IPS DF 4.7 (cell line): ENCODE measurements at regions not wholly inside any gene's neighbourhood (a gene's known extent, or its start where the extent isn't known, plus 50 kb on each side); places are given as distances from the start of the nearest gene placed in this dataset.
"Not testable (repeated sequence)": the region's sequence is repeated elsewhere in the genome, so short reads cannot be mapped to it uniquely, and the experiment has no call there.

ENCODE experiments used
- DNase-seq: peaks from one replicate; pipeline ENCODE4 v3.0.0-alpha.2; 2013; ENCODE audit warnings: low spot score; ENCODE audit errors: extremely low read depth

- DNase-seq: peak; percentile 16
Measured at GRCh38 chr3:87503900-87504498, 227.6 kb upstream of the POU1F1 start.

DNA sequence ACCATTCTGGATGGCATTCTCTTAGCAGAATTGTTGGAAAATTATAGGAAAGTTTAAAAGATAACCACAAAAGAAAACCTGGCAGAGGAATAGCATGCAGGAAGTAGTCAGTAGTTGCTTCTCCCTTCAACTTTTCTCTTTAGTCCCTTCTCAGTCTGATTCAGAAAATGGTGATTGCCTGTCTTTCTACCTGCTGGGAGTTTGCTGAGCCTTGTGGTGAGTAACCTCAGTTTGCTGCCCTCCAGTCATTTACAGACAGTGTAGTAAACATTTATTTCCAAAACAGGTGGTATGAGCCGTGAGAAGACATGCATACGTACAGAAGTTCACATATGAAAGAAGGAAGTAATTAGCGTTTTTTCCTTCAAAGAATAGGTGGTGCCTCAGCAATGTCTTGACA lies 224.7 kb upstream of the POU1F1 start:
- no peak for DNase-seq

- DNase-seq: no peak
Measured at GRCh38 chr3:87498358-87499080, 222.1 kb upstream of the POU1F1 start.

GRCh38 chr3:87495938-87496337 lies 219.6 kb upstream of the POU1F1 start:
- DNase-seq: no peak

- DNase-seq: no peak
Measured at GRCh38 chr3:87494264-87494663, 217.9 kb upstream of the POU1F1 start.

DNA sequence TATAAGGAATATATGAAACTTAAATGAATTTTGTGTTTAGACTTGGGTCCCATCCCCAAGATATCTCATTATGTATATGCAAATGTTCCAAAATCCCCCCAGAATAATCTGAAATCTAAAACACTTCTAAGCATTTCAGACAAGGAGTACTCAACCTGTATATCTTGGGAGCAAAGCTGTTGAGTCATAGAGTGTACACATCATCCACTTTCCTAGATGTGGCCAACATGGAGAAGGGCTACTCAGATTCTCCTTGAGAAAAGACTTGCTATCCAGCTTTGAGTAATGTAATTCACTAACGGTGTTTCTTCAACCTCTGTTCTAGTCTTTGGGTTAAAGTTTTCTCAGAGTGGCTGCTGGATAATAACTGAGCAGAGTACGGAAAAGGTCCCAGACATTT lies 215.5 kb upstream of the POU1F1 start:
- DNase-seq: no peak

GRCh38 chr3:87489892-87490291 lies 213.5 kb upstream of the POU1F1 start:
- no peak for DNase-seq

GRCh38 chr3:87488765-87489164 lies 212.4 kb upstream of the POU1F1 start:
- DNase-seq: no peak

DNA sequence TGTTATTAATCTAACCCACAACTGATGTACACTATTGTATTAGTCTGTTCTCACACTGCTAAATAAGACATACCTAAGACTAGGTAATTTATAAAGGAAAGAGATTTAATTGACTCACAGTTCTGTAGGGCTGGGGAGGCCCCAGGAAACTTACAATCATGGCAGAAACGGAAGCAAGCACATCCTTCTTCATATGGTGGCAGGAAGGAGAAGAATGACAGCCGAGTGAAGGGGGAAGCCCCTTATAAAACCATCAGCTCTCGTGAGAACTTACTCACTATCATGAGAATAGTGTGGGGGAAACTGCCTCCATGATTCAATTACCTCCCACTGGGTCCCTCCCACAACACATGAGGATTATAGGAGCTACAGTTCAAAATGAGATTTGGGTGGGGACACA lies 210.3 kb upstream of the POU1F1 start:
- DNase-seq: not testable (repeated sequence)

- no peak for DNase-seq
Measured at GRCh38 chr3:87486115-87486514, 209.7 kb upstream of the POU1F1 start.

- DNase-seq: no peak
Measured at GRCh38 chr3:87478716-87479115, 202.3 kb upstream of the POU1F1 start.

GRCh38 chr3:87473944-87474343 lies 197.6 kb upstream of the POU1F1 start:
- DNase-seq: no peak

DNA sequence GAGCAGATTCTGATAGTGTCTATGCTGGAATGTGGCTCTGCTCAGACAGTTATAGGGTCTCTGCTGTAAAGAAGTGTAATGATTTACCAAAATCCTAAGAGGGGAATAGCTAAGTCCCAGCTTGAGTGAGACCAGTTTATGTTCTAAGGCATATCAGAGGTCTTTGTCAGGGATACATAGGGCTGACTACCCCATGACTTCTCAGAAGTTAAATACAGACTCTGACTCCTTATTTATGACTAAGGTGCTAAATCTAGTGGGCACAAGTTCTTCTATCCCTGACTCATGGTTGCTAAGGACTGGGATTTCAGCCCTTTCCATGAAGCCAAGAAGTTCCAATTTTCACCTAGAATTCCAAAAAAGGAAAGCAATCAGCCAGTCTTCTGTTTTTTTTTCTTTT lies 192.6 kb upstream of the POU1F1 start:
- no peak for DNase-seq

DNA sequence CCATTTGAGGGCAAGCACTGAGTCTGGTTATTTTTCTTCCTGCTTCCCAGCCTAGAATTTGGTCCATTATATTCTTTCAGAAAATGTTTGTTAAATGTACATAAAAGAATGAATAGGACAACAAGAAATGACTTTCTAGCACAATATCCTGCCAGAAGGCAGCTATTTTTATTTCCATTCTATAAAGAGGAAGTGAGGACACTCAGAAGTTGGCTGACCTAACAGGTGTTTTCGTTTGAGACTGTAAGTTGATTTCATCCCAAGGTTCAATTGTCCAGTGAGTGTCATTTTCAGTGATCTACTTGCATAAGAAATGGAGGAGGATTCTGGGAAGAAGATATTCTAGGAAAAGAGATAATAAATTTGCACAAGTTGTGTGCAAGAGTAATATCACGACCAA lies 191.9 kb upstream of the POU1F1 start:
- DNase-seq: no peak

DNA sequence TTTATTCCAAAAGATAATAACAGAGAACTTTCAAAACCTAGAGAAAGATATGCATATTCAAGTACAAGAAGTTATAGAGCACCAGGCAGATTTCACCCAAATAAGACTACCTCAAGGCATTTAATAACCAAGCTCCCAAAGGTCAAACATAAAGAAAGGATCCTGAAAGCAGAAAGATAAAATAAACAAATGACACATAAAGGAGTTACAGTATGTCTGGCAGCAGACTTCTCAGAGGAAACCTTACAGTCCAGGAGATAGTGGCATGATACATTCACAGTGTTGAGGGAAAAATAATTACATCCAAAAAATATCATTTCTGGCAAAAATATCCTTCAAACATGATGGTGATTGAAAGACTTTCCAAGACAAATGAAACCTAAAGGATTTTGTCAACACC lies 185.8 kb upstream of the POU1F1 start:
- DNase-seq: no peak

- DNase-seq: no peak
Measured at GRCh38 chr3:87461443-87461842, 185.1 kb upstream of the POU1F1 start.

GRCh38 chr3:87461036-87461435 lies 184.7 kb upstream of the POU1F1 start:
- no peak for DNase-seq

DNA sequence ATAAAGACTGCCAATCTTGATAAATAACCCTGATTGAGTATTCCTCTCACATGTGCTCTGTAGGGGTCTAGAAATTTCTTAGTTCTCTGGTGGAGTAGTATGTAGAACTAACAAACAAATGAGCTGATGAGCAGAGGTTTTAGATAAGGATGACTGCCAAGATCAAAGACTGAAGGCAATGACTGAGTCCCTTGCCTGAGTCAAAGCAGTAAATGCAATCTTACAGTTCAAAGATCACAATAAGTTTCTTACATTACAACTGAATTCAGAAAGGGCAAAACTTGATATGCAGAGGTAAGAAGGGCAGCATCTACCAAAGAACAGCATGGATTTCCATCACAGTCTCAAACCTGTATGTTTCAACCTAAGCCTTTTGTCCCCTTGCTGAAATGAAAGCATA lies 172.2 kb upstream of the POU1F1 start:
- DNase-seq: no peak

DNA sequence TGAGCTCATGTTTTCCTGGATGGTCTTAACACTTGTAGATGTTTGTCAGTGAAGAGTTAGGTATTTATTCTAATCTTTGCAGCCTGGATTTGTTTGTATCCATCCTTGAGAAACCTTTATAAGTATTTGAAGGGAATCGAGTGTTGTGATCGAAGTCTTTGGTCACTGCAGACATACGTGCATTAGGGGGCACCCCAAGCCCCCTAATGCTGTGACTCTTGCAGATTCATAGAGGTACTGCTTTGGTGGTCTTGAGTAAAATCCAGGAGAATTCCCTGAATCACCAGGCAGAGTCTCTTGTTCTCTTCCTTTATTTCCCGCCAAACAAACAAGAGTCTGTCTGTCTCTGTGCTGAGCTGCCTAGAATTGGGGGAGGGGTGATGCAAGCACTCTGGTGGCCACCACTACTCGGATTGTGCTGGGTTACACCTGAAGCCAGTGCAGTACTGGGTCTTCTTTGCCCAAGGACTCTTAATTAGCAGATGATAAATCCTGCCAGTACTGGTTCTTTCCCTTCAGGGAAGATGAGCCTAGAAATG lies 170.5 kb upstream of the POU1F1 start:
- no peak for DNase-seq

GRCh38 chr3:87442470-87442869 lies 166.1 kb upstream of the POU1F1 start:
- DNase-seq: no peak

DNA sequence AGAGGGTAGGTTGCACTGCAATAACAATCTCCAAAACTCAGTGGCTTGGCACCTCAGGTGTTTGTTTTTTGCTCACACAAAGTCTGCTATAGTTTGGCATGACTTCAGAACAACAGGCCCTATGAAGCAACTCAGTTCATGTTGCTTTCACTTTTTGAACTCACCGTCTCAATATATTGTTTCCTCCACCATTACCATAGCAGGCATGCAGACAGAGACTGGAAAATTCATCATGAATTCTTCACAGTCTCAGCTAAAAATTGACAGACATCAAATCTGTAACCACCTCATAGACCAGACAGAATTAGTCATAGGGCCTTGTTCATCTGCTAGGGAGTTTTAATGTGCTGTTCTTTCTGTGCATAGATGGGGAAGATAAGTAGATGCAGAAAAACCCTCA lies 161.4 kb upstream of the POU1F1 start:
- no peak for DNase-seq

- DNase-seq: no peak
Measured at GRCh38 chr3:87436781-87437543, 160.6 kb upstream of the POU1F1 start.
